Gastroesophageal sphincter (tissue), 4 donors: ENCODE measurements at regions not wholly inside any gene's neighbourhood (a gene's known extent, or its start where the extent isn't known, plus 50 kb on each side); places are given as distances from the start of the nearest gene placed in this dataset.

Experiments used
- ATAC-seq: fragments of 150-250 bp; one replicate; pipeline ENCODE4 v1.9.1; 2016; ENCODE audit warnings: mild to moderate bottlenecking, moderate library complexity
- H3K27ac ChIP-seq, 4 donors: fragments of 200-600 bp; sonication (generic) in 3 of 4; 1 replicate in 3 of 4; 2 replicates in 1 of 4; pipeline ENCODE4 v1.5.1; 2016 to 2019
- H3K27me3 ChIP-seq: fragments of 200-600 bp; sonication (generic); one replicate; pipeline ENCODE4 v1.5.1; 2019
- H3K36me3 ChIP-seq, 2 donors: fragments of 200-600 bp; sonication (generic); one replicate each; pipeline ENCODE4 v1.5.1; 2019; ENCODE audit warnings: control low read depth in 1 of 2
- H3K4me1 ChIP-seq, 3 donors: fragments of 200-600 bp; sonication (generic); 1 replicate in 2 of 3; 2 replicates in 1 of 3; pipeline ENCODE4 v1.5.1; 2016 to 2019; ENCODE audit warnings: control low read depth in 2 of 3
- H3K4me3 ChIP-seq, 2 donors: fragments of 200-600 bp; sonication (generic); one replicate each; pipeline ENCODE4 v1.5.1; 2019; ENCODE audit warnings: mild to moderate bottlenecking in 1 of 2, moderate library complexity in 1 of 2
- H3K9me3 ChIP-seq, 3 donors: fragments of 200-600 bp; sonication (generic); one replicate each; pipeline ENCODE4 v1.5.1; 2017 to 2019; ENCODE audit warnings: control low read depth in 2 of 3
- CTCF ChIP-seq, 4 experiments: fragments of 200-600 bp in 2 of 4; fragments of 450-650 bp in 2 of 4; sonication (generic) in 1 of 4; IDR thresholded peaks; one replicate each; pipeline ENCODE4 v1.5.1; 2017 to 2019; ENCODE audit warnings: antibody characterized with exemption in 4 of 4, mild to moderate bottlenecking in 2 of 4, moderate library complexity in 2 of 4
- EP300 ChIP-seq: sonication (generic); formaldehyde crosslinking; IDR thresholded peaks from one replicate; pipeline ENCODE4 v1.6.1; 2017; ENCODE audit warnings: antibody characterized with exemption, mild to moderate bottlenecking
- POLR2A ChIP-seq, 2 donors: fragments of 450-650 bp; IDR thresholded peaks; one replicate each; pipeline ENCODE4 v1.6.1; 2017; ENCODE audit warnings: antibody characterized with exemption in 2 of 2, mild to moderate bottlenecking in 2 of 2, moderate library complexity in 1 of 2
- POLR2AphosphoS5 ChIP-seq: sonication (generic); formaldehyde crosslinking; IDR thresholded peaks from one replicate; pipeline ENCODE4 v1.6.1; 2017; ENCODE audit warnings: antibody characterized with exemption
- WGBS, 2 donors: methylation state at CpG; one replicate each; pipeline ENCODE4 v1.1.5; 2018; ENCODE audit warnings: low coverage in 1 of 2; 5-methylcytosine and 5-hydroxymethylcytosine counted together

- no peak overlapping the region for H3K4me3 ChIP-seq
- H3K36me3 ChIP-seq = no peaks in the 10 kb centered on the region
- ATAC-seq = no peak
- no peaks in the 10 kb centered on the region for H3K9me3 ChIP-seq
- H3K27ac ChIP-seq = no peak overlapping the region
- no peaks in the 10 kb centered on the region for H3K27me3 ChIP-seq
- H3K4me1 ChIP-seq = no peaks in the 10 kb centered on the region
- TF ChIP-seq POLR2AphosphoS5 = no peak
- TF ChIP-seq POLR2A (IDR thresholded peaks at IDR 0.05) = no peak
- no peak for TF ChIP-seq EP300
- TF ChIP-seq CTCF (IDR thresholded peaks at IDR 0.05) = no peak
Measured at GRCh38 chr2:196309691-196310090, 138.3 kb upstream of the STK17B start.

- Histone ChIP-seq H3K27ac (no peak overlapping the region), H3K36me3 (no peaks in the 10 kb centered on the region), H3K9me3 (no peaks in the 10 kb centered on the region), H3K27me3 (no peaks in the 10 kb centered on the region), H3K4me1 (no peaks in the 10 kb centered on the region), H3K4me3 (no peak overlapping the region)
- no peak for TF ChIP-seq CTCF (IDR thresholded peaks at IDR 0.05)
- no peak for TF ChIP-seq POLR2AphosphoS5
- no peak for TF ChIP-seq EP300
- TF ChIP-seq POLR2A (IDR thresholded peaks at IDR 0.05) = no peak
- WGBS, 2 donors = 88 to 100% methylated on average over 1 of the region's 1 CpG
- no peak for ATAC-seq
Measured at GRCh38 chr2:196314157-196314556, 142.8 kb upstream of the STK17B start.

GRCh38 chr2:196314780-196315179 lies 143.4 kb upstream of the STK17B start:
- no peaks in the 10 kb centered on the region for H3K27me3 ChIP-seq
- H3K27ac ChIP-seq = no peak overlapping the region
- TF ChIP-seq POLR2AphosphoS5 = no peak
- TF ChIP-seq POLR2A (IDR thresholded peaks at IDR 0.05) = no peak
- no peak for TF ChIP-seq EP300
- TF ChIP-seq CTCF (IDR thresholded peaks at IDR 0.05) = no peak
- no peaks in the 10 kb centered on the region for H3K36me3 ChIP-seq
- H3K4me3 ChIP-seq = no peak overlapping the region
- no peaks in the 10 kb centered on the region for H3K9me3 ChIP-seq
- ATAC-seq = no peak
- 79 to 82% methylated on average over 3 of the region's 4 CpGs for WGBS, 2 donors
- no peaks in the 10 kb centered on the region for H3K4me1 ChIP-seq

GRCh38 chr2:196315388-196316049 lies 144.1 kb upstream of the STK17B start:
- WGBS, 2 donors = 77 to 85% methylated on average over 2 to 3 of the region's 3 CpGs
- Histone ChIP-seq H3K27ac (no peak overlapping the region), H3K4me3 (no peak overlapping the region), H3K27me3 (no peaks in the 10 kb centered on the region), H3K4me1 (no peaks in the 10 kb centered on the region), H3K36me3 (no peaks in the 10 kb centered on the region), H3K9me3 (no peaks in the 10 kb centered on the region)
- TF ChIP-seq POLR2A (IDR thresholded peaks at IDR 0.05) = no peak
- TF ChIP-seq EP300 = no peak
- no peak for ATAC-seq

GRCh38 chr2:196316050-196316430 lies 144.7 kb upstream of the STK17B start:
- H3K27ac ChIP-seq = no peak overlapping the region
- no peaks in the 10 kb centered on the region for H3K36me3 ChIP-seq
- TF ChIP-seq POLR2A (IDR thresholded peaks at IDR 0.05) (no peak), CTCF (IDR thresholded peaks at IDR 0.05) (no peak), POLR2AphosphoS5 (no peak), EP300 (no peak)
- no peaks in the 10 kb centered on the region for H3K4me1 ChIP-seq
- WGBS, 2 donors = 79 to 86% methylated on average over 2 to 4 of the region's 4 CpGs
- no peaks in the 10 kb centered on the region for H3K27me3 ChIP-seq
- no peak for ATAC-seq
- no peaks in the 10 kb centered on the region for H3K9me3 ChIP-seq
- H3K4me3 ChIP-seq = no peak overlapping the region
